GM19438 (cell line): ENCODE measurements at regions not wholly inside any gene's neighbourhood (a gene's known extent, or its start where the extent isn't known, plus 50 kb on each side); places are given as distances from the start of the nearest gene placed in this dataset.
"Not testable (repeated sequence)": the region's sequence is repeated elsewhere in the genome, so short reads cannot be mapped to it uniquely, and the experiment has no call there.

Source experiments
- ATAC-seq: cut with Tn5 transposase; IDR thresholded peaks from one replicate; pipeline ENCODE4 v1.9.1; 2021; ENCODE audit warnings: low read depth; ENCODE audit not compliant: unreplicated experiment

GRCh38 chr7:13241416-13241815 lies 554.0 kb downstream of the ARL4A start:
- no peak for ATAC-seq

- no peak for ATAC-seq
Measured at GRCh38 chr7:13257661-13258060, 570.2 kb downstream of the ARL4A start.

- ATAC-seq, result no peak
Measured at GRCh38 chr7:13258386-13258785, 571.0 kb downstream of the ARL4A start.

- no peak for ATAC-seq
Measured at GRCh38 chr7:13259930-13260329, 572.5 kb downstream of the ARL4A start.

DNA sequence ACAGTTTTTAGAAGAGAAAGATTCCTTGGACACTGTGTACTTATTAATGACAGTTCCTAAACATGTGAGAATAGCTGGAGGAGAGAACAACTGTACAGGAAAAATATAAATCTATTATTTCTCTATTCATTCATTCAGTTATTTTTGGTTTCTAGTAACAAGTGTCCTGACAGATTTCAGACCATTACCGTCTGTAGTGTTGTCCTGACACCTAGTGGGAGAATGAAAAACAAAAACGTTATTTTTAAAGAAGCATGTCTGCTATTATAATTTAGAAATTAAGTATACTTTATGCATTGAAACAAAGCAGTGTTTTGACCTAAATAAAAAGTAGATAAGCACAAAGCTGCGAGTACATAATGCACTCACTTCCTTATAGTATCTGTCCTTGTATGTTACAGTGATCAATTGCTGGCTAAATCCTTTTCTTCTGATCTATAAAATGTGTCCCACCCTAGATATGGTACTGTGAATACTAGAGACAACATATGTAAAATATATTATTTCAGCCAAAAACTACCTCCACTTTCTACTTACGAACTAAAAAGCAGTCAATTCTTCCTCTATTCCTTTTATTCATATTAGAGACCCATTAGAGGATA lies 575.6 kb downstream of the ARL4A start:
- ATAC-seq, result no peak

DNA sequence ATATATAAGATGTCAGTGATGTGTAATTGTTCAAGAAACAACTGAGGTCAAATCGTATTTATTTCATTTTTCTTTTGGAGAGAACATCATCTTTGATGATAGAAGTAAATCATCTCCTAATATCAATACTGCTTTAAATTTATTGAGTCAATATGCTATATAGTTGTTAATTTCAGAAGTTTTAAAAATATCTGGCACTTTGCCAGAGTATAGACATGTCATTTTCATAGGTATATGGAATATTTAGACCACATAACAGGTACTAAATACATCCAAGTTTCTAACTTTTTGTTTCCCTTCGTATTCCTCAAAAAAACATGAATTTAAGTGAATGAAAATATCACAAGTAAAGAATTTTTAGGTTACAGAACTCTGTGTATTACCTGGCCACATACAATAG lies 577.8 kb downstream of the ARL4A start:
- ATAC-seq, result no peak

DNA sequence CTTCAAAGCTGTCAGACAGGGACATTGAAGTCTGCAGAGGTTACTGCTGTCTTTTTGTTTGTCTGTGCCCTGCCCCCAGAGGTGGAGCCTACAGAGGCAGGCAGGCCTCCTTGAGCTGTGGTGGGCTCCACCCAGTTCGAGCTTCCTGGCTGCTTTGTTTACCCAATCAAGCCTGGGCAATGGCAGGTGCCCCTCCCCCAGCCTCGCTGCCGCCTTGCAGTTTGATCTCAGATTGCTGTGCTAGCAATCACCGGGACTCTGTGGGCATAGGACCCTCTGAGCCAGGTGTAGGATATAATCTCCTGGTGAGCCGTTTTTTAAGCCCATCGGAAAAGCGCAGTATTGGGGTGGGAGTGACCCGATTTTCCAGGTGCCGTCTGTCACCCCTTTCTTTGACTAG lies 586.8 kb downstream of the ARL4A start:
- not testable (repeated sequence) for ATAC-seq

DNA sequence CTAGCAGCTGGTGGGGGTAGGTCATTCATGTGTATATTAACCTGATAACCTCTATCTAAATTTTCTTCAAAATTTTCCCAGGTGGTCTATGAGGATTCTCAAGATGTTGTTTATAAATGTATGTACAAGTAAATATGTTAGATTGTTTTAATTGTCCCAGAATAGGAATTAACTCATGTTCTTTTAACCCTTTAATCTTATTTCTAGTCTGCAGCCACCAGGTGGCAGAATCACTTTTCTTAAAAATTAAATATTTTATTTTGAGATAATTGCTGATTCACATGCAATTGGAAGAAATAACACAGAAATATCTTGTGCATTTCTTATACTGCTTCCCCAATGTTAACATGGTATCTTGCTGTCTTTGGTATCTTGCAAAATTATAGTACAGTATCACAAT lies 589.5 kb downstream of the ARL4A start:
- no peak for ATAC-seq

DNA sequence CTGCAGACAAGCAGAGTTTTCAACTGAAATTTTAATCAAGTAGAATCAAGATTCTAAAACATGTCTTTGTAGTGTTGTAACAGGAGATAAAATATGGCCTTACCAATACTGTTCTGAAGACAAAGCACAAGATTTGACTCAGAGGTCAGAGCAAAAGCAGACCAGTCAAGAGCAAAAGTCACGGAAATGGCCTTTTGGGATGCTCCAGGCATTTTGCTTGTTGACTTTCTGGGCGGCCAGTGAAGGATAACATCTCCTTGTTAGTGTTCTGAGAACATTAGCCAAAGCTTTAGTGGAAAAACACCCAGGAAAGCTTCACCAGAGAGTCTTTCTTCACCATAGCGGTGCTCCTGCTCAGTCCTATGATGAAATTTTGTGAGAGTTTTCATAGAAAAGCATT lies 590.6 kb downstream of the ARL4A start:
- no peak for ATAC-seq

- ATAC-seq, result no peak
Measured at GRCh38 chr7:13279854-13280435, 592.5 kb downstream of the ARL4A start.

DNA sequence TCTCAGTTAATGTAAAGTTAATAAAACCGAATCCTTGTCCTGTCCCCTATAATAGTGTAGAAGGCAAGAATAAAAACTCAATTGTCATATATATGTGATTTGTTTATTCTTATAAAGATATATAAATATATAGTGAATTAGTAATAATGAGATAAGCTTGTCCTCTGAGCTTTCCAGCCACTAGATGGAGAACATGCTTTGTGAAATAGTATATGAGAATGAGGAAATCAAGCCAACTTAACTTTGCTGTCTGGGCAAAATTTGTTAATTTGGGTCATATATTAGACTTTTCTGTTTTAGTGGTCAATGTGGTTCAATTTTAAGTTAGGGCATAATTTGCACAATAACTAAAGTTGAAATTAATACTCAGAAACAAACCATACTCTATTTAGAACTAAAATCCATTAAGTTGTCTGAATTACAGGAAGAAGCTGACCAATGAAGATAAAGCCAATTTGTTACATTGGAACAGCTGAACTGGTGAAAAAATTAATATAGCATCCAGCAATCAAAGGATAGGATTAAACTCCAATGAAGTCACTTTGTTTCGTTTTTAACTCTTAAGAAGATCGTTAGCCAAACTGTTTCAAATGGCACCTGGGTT lies 595.0 kb downstream of the ARL4A start:
- no peak for ATAC-seq

GRCh38 chr7:13286916-13287315 lies 599.5 kb downstream of the ARL4A start:
- ATAC-seq, result no peak

GRCh38 chr7:13288516-13288915 lies 601.1 kb downstream of the ARL4A start:
- no peak for ATAC-seq

DNA sequence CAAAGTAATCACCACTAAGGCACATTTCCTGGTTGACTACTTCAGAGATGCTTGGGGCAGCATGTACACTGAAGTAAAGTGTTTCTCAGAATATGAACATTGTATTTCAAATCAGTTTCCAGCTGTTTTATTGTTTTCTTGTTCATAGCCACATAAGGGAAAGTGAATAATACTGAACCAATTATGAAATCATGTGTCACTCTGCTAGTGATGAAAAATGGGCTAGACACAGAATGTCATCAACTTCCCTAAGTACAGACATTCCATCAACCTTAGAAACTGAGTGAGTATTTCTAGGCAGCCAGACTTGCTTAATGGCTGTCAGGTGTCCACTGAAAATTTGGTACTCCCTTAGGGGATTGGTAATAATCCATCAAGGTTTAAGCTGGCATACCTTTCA lies 603.5 kb downstream of the ARL4A start:
- no peak for ATAC-seq

DNA sequence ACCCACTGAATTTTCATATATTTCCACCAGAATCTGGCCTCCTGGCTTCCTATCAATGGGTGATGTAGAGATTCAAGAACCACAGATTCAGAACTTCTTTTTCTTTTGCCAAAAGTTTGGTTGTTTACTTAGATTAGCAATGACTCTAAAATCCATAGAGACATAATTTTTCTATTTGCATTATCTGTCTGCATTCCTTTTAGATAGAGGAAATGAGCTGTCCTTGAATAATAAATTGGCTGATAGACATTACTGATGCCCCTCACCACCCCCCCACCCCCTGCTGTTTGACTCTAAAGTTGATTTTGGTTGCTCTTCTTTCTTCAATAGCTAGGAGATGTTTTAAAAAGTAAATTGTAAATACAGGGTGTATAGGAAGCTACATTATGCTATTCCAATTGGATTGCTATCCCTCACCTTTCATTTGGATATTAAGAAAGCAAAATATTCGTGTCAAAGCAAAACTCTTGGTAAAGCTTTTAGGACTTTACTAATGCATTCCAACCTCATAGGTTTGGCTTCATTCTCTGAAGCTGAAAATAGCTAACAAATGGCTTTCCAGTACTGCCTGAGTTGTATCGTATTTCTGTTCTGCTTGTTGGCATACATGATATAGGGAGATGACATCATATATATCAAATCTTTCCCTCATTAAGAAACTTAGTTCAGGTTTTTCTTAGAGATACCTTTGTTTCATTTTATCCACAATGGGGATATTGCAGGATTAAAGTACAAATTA lies 606.0 kb downstream of the ARL4A start:
- no peak for ATAC-seq

DNA sequence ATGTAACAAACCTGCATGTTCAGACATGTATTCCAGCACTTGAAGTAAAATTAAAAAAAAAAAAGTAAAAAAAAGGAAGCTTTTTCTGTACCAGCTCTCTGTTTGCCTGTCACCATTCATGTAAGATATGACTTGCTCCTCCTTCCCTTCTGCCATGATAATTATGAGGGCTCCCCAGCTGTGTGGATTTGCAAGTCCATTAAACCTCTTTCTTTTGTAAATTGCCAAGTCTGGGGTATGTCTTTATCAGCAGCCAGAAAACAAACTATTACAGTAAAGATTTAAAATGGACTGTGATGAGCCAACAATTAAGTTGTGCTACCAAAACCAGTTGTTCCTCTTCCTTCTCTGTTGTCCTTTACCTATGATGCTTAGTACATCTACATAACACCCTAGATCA lies 619.6 kb downstream of the ARL4A start:
- ATAC-seq, result no peak

DNA sequence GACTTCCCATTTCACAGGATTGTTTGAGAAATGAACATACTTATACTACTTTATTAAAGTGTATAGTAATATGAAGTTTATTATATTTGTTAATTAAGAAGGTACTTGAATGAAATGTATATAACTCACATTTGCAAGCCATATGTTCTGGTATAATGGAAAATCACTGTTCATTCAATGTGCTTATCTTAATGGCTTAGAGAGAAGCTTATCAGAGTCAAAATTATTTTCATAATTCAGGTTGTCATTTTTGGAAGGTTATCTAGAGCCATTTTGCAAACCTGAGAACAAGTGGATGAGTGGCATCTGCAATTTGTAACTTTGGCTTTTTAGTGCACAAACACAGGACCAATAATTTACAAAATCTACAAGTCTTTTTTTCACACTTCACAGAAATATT lies 621.0 kb downstream of the ARL4A start:
- ATAC-seq, result no peak

- ATAC-seq, result no peak
Measured at GRCh38 chr7:13309535-13309934, 622.1 kb downstream of the ARL4A start.

DNA sequence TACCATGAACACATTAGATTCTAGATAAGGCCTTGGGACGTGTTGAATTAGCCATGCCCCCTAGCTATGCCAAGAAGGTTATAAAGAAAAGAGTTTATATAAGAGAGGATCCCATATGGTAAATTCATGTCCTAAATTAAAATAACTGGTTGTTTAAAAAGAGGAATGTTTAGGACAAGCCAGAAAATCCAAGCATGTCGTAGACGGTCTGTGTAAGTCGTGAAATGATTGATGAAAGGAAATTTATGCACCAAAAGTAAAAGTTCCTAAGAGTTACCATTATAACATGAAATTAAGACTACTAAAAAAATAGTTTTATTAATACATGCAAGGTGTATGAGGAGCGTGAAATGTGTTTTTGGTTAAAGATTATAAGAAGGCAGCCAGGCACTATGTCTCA lies 624.9 kb downstream of the ARL4A start:
- ATAC-seq, result no peak

- ATAC-seq, result no peak
Measured at GRCh38 chr7:13320333-13320732, 632.9 kb downstream of the ARL4A start.

- no peak for ATAC-seq
Measured at GRCh38 chr7:13321316-13321715, 633.9 kb downstream of the ARL4A start.

- ATAC-seq, result no peak
Measured at GRCh38 chr7:13322126-13322525, 634.7 kb downstream of the ARL4A start.
